B cell (primary cell): ENCODE measurements at regions not wholly inside any gene's neighbourhood (a gene's known extent, or its start where the extent isn't known, plus 50 kb on each side); places are given as distances from the start of the nearest gene placed in this dataset.

ENCODE experiments used
- ATAC-seq: fragments of 200-7000 bp; cut with Tn5 transposase; one replicate; pipeline ENCODE4 v1.10.0; 2021; ENCODE audit warnings: low read depth, mild to moderate bottlenecking, moderate number of reproducible peaks, moderate library complexity
- CTCF ChIA-PET: fragments of 350-600 bp; sonication (Branson Sonifier 250); formaldehyde crosslinking; loops from one replicate; lab custom pipeline; 2021; ENCODE audit warnings: antibody characterized with exemption, inconsistent platforms; lab: Charles Lee
- POLR2A ChIA-PET: fragments of 350-600 bp; sonication (Branson Sonifier 250); formaldehyde crosslinking; loops from one replicate; lab custom pipeline; 2021; ENCODE audit warnings: antibody characterized with exemption; lab: Charles Lee
- DNase-seq: peaks from one replicate; pipeline ENCODE4 v3.0.0; 2013
- H2AFZ ChIP-seq: 2 replicates; pipeline ENCODE4 v1.6.1; 2012; ENCODE audit warnings: mild to moderate bottlenecking, low read depth, low read length; ENCODE audit not compliant: insufficient read depth, poor library complexity, severe bottlenecking
- H3K27ac ChIP-seq, 2 donors: 1 replicate in 1 of 2; 2 replicates in 1 of 2; pipeline ENCODE4 v1.5.1; 2012 to 2013; ENCODE audit warnings: low read length in 2 of 2, mild to moderate bottlenecking in 2 of 2, moderate library complexity in 1 of 2
- H3K27me3 ChIP-seq, 4 experiments: fragments of 200-600 bp in 1 of 4; sonication (generic) in 1 of 4; replicated peaks in 1 of 4; 1 replicate in 2 of 4; 2 replicates in 2 of 4; pipeline versions ENCODE4 v1.6.1 to v1.7.0; 2013 to 2016; ENCODE audit warnings: low read length in 3 of 4, mild to moderate bottlenecking in 2 of 4, mixed read lengths in 1 of 4, moderate library complexity in 1 of 4; ENCODE audit not compliant: insufficient read depth in 4 of 4, control insufficient read depth in 3 of 4; ENCODE audit errors: control extremely low read depth in 1 of 4
- H3K36me3 ChIP-seq, 2 experiments: replicated peaks in 1 of 2; 1 replicate in 1 of 2; 2 replicates in 1 of 2; pipeline versions ENCODE4 v1.6.1 to v1.7.1; 2013; ENCODE audit warnings: low read length in 1 of 2; ENCODE audit not compliant: insufficient read depth in 2 of 2, control insufficient read depth in 1 of 2; ENCODE audit errors: control extremely low read depth in 1 of 2, extremely low read depth in 1 of 2
- H3K4me1 ChIP-seq, 2 donors: fragments of 200-600 bp in 1 of 2; sonication (generic) in 1 of 2; 1 replicate in 1 of 2; 2 replicates in 1 of 2; pipeline versions ENCODE4 v1.5.1 to v1.6.1; 2013 to 2017; ENCODE audit warnings: low read length in 2 of 2; ENCODE audit not compliant: control insufficient read depth in 2 of 2, insufficient read depth in 2 of 2
- H3K4me2 ChIP-seq: replicated peaks from 2 replicates; pipeline ENCODE3; 2012; ENCODE audit warnings: mild to moderate bottlenecking, low read depth, low read length; ENCODE audit not compliant: poor library complexity, severe bottlenecking
- H3K4me3 ChIP-seq, 5 experiments: fragments of 200-600 bp in 1 of 5; sonication (generic) in 1 of 5; 1 replicate in 3 of 5; 2 replicates in 2 of 5; pipeline versions ENCODE4 v1.5.1 to v1.7.0; 2011 to 2016; ENCODE audit warnings: low read length in 4 of 5, mild to moderate bottlenecking in 4 of 5, low read depth in 2 of 5, control low read depth in 1 of 5, moderate library complexity in 1 of 5; ENCODE audit not compliant: insufficient read depth in 1 of 5; ENCODE audit errors: control extremely low read depth in 1 of 5, extremely low read depth in 1 of 5
- H3K79me2 ChIP-seq: fragments of 200-600 bp; sonication (generic); one replicate; pipeline ENCODE4 v1.6.0; 2016; ENCODE audit warnings: low read length; ENCODE audit not compliant: control insufficient read depth, insufficient read depth
- H3K9ac ChIP-seq: fragments of 200-600 bp; sonication (generic); 2 replicates; pipeline ENCODE4 v1.6.1; 2017; ENCODE audit warnings: mild to moderate bottlenecking, low read length, moderate library complexity
- H3K9me3 ChIP-seq, 3 donors: one replicate each; pipeline versions ENCODE4 v1.6.1 to v1.7.1; 2013; ENCODE audit warnings: low read length in 2 of 3; ENCODE audit not compliant: control insufficient read depth in 2 of 3, insufficient read depth in 1 of 3; ENCODE audit errors: control extremely low read depth in 1 of 3
- H4K20me1 ChIP-seq: 2 replicates; pipeline ENCODE4 v1.6.0; 2012; ENCODE audit warnings: mild to moderate bottlenecking, low read length; ENCODE audit not compliant: insufficient read depth, control insufficient read depth, poor library complexity, severe bottlenecking
- H3K27ac Mint-ChIP-seq: one replicate; pipeline ENCODE4 v1.8.0; 2021; ENCODE audit warnings: mixed read lengths
- H3K27me3 Mint-ChIP-seq: one replicate; pipeline ENCODE4 v1.8.0; 2021; ENCODE audit warnings: mixed read lengths
- H3K4me1 Mint-ChIP-seq: one replicate; pipeline ENCODE4 v1.8.0; 2021; ENCODE audit warnings: mixed read lengths
- H3K4me3 Mint-ChIP-seq: one replicate; pipeline ENCODE4 v1.8.0; 2021; ENCODE audit warnings: mixed read lengths
- H3K9me3 Mint-ChIP-seq: one replicate; pipeline ENCODE4 v1.8.0; 2022; ENCODE audit warnings: mixed read lengths; ENCODE audit not compliant: insufficient read depth
- EZH2 ChIP-seq: IDR thresholded peaks from 2 replicates; pipeline ENCODE4 v1.6.1; 2012; ENCODE audit warnings: borderline replicate concordance, low read depth, mild to moderate bottlenecking, moderate library complexity, low read length; ENCODE audit not compliant: insufficient read depth, poor library complexity, severe bottlenecking
- WGBS: methylation state at CpG from one replicate; pipeline ENCODE4 v1.1.5; 2013; ENCODE audit warnings: missing lambda C conversion rate; ENCODE audit not compliant: insufficient coverage; 5-methylcytosine and 5-hydroxymethylcytosine counted together
- intact Hi-C: fragments of 100-400 bp; cut with micrococcal nuclease; formaldehyde crosslinking; loops from one replicate; pipeline ENCODE4 v1.10.0; 2022
- TF ChIP-seq, protein P1 (sequence below): fragments of 200-600 bp; IDR thresholded peaks from one replicate; pipeline ENCODE4 v1.8.0; 2022; ENCODE audit warnings: antibody characterized with exemption, mild to moderate bottlenecking

DNA sequence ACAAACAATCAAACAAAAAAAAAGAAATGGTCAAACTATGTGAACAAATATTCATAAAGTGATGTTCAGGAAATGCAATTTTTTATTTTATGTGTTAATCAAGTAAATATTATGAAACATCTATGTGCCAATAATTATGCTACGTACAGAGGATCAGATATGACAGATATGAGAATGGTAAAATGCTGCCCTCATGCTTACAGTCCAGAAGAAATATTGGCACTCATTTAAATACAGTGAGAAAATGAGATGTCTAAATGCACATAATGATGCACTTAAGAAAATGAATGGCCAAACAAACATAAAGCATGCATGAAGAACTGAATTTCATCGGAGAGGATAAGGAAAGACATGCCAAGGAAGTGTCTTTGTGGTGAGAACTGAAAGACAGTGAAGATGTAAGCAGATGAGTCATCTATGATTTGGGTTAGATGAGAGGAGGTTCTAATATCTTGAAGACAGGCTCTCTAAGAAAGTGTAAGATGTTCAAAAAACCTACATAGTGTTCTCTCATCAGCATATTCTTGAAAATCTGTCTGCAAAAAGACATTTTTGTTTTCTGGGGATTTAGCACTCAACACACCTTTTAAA is 1231.1 kb upstream of the ACO1 start:
- no peaks in the 10 kb centered on the region for H3K9me3 ChIP-seq
- TF ChIP-seq EZH2, result no peak
- TF ChIP-seq, protein P1, sequence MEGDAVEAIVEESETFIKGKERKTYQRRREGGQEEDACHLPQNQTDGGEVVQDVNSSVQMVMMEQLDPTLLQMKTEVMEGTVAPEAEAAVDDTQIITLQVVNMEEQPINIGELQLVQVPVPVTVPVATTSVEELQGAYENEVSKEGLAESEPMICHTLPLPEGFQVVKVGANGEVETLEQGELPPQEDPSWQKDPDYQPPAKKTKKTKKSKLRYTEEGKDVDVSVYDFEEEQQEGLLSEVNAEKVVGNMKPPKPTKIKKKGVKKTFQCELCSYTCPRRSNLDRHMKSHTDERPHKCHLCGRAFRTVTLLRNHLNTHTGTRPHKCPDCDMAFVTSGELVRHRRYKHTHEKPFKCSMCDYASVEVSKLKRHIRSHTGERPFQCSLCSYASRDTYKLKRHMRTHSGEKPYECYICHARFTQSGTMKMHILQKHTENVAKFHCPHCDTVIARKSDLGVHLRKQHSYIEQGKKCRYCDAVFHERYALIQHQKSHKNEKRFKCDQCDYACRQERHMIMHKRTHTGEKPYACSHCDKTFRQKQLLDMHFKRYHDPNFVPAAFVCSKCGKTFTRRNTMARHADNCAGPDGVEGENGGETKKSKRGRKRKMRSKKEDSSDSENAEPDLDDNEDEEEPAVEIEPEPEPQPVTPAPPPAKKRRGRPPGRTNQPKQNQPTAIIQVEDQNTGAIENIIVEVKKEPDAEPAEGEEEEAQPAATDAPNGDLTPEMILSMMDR, result no peak
- no peak overlapping the region for H3K27ac ChIP-seq
- no peaks in the 10 kb centered on the region for H3K27me3 ChIP-seq
- no peak overlapping the region for H3K9ac ChIP-seq
- POLR2A ChIA-PET, result no interaction called here
- H3K4me2 ChIP-seq, result no peak overlapping the region
- no peaks in the 10 kb centered on the region for H3K4me1 ChIP-seq
- H3K79me2 ChIP-seq, result no peaks in the 10 kb centered on the region
- Mint-ChIP-seq H3K27me3 (no peaks in the 10 kb centered on the region), H3K9me3 (no peaks in the 10 kb centered on the region), H3K27ac (no peak overlapping the region), H3K4me3 (no peak overlapping the region), H3K4me1 (no peaks in the 10 kb centered on the region)
- no peak overlapping the region for H2AFZ ChIP-seq
- 100% methylated on average over 1 of the region's 2 CpGs for WGBS
- no peaks in the 10 kb centered on the region for H4K20me1 ChIP-seq
- intact Hi-C loops, result no loop called here
- H3K4me3 ChIP-seq, result no peak overlapping the region
- no peak for ATAC-seq
- H3K36me3 ChIP-seq, result no peaks in the 10 kb centered on the region
- CTCF ChIA-PET, result no interaction called here
- no peak for DNase-seq

DNA sequence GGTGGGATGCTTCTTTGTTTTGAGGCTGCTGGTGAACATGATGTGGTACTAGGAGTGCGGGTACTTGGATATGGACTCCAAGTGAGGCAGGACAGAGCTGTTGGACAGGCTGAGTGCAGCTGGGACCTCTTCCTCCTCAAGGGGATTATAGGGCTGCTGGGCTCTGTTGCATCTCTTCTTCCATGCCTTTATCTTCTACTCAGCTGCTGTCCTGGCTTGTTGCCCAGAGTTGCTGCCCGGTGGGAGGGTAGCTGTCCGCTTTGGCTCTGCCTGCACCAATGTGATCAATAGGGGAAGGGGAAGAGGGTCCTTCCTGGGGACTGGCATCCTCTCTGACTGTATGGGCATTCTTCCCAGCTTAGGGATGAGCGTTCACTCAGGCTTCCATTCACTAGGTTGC is 1217.9 kb upstream of the ACO1 start:
- Mint-ChIP-seq H3K4me1 (no peaks in the 10 kb centered on the region), H3K27ac (no peak overlapping the region), H3K9me3 (no peaks in the 10 kb centered on the region), H3K27me3 (no peaks in the 10 kb centered on the region), H3K4me3 (no peak overlapping the region)
- Histone ChIP-seq H4K20me1 (no peaks in the 10 kb centered on the region), H3K79me2 (no peaks in the 10 kb centered on the region), H3K27me3 (no peaks in the 10 kb centered on the region), H3K4me1 (no peaks in the 10 kb centered on the region), H3K4me3 (no peak overlapping the region), H3K9ac (no peak overlapping the region), H3K9me3 (no peaks in the 10 kb centered on the region), H2AFZ (no peak overlapping the region), H3K36me3 (no peaks in the 10 kb centered on the region), H3K27ac (no peak overlapping the region), H3K4me2 (no peak overlapping the region)
- DNase-seq (no peak), ATAC-seq (no peak)
- POLR2A ChIA-PET, result no interaction called here
- WGBS, result 86% methylated on average over 3 of the region's 4 CpGs
- CTCF ChIA-PET, result no interaction called here
- TF ChIP-seq, protein P1, result no peak
- TF ChIP-seq EZH2, result no peak
- intact Hi-C loops, result no loop called here
